ENCODE measurements at regions not wholly inside any gene's neighbourhood (a gene's known extent, or its start where the extent isn't known, plus 50 kb on each side); places are given as distances from the start of the nearest gene placed in this dataset.
A peak's percentile ranks its signal among the peaks of the same experiment; 100 is the strongest.

GRCh38 chr2:145652036-145652435 lies 1132.1 kb upstream of the ZEB2 start:
- DNase-seq, result no peak

GRCh38 chr2:145650226-145650625 lies 1130.3 kb upstream of the ZEB2 start:
- DNase-seq, result no peak

- DNase-seq, result no peak
Measured at GRCh38 chr2:145649061-145649460, 1129.1 kb upstream of the ZEB2 start.

GRCh38 chr2:145644820-145645302 lies 1124.9 kb upstream of the ZEB2 start:
- no peak for DNase-seq

GRCh38 chr2:145638675-145639074 lies 1118.8 kb upstream of the ZEB2 start:
- no peak for DNase-seq

- no peak for DNase-seq
Measured at GRCh38 chr2:145635706-145636427, 1115.9 kb upstream of the ZEB2 start.

GRCh38 chr2:145631561-145631960 lies 1111.6 kb upstream of the ZEB2 start:
- DNase-seq, result peak; percentile 33

GRCh38 chr2:145626301-145626700 lies 1106.4 kb upstream of the ZEB2 start:
- DNase-seq, result no peak

- DNase-seq, result no peak
Measured at GRCh38 chr2:145625111-145625510, 1105.2 kb upstream of the ZEB2 start.

GRCh38 chr2:145623136-145623535 lies 1103.2 kb upstream of the ZEB2 start:
- peak; percentile 68 for DNase-seq

GRCh38 chr2:145622285-145622684 lies 1102.4 kb upstream of the ZEB2 start:
- no peak for DNase-seq

GRCh38 chr2:145617906-145618305 lies 1098.0 kb upstream of the ZEB2 start:
- DNase-seq, result peak; percentile 66

- DNase-seq, result no peak
Measured at GRCh38 chr2:145617420-145617819, 1097.5 kb upstream of the ZEB2 start.

GRCh38 chr2:145615626-145616025 lies 1095.7 kb upstream of the ZEB2 start:
- no peak for DNase-seq

- no peak for DNase-seq
Measured at GRCh38 chr2:145609951-145610350, 1090.0 kb upstream of the ZEB2 start.

GRCh38 chr2:145601361-145601925 lies 1081.5 kb upstream of the ZEB2 start:
- DNase-seq, result no peak

GRCh38 chr2:145600811-145601210 lies 1080.9 kb upstream of the ZEB2 start:
- DNase-seq, result no peak

- DNase-seq, result peak; percentile 68
Measured at GRCh38 chr2:145599756-145600155, 1079.8 kb upstream of the ZEB2 start.

GRCh38 chr2:145598434-145598833 lies 1078.5 kb upstream of the ZEB2 start:
- peak; percentile 62 for DNase-seq

- peak; percentile 40 for DNase-seq
Measured at GRCh38 chr2:145597809-145598208, 1077.9 kb upstream of the ZEB2 start.

- DNase-seq, result no peak
Measured at GRCh38 chr2:145597006-145597405, 1077.1 kb upstream of the ZEB2 start.

- no peak for DNase-seq
Measured at GRCh38 chr2:145596416-145596815, 1076.5 kb upstream of the ZEB2 start.

- peak; percentile 14 for DNase-seq
Measured at GRCh38 chr2:145595296-145595695, 1075.4 kb upstream of the ZEB2 start.

- DNase-seq, result peak; percentile 95
Measured at GRCh38 chr2:145593991-145594614, 1074.2 kb upstream of the ZEB2 start.
